IPS DF 4.7 (cell line): ENCODE measurements at regions not wholly inside any gene's neighbourhood (a gene's known extent, or its start where the extent isn't known, plus 50 kb on each side); places are given as distances from the start of the nearest gene placed in this dataset.

Source experiments
- DNase-seq: peaks from one replicate; pipeline ENCODE4 v3.0.0-alpha.2; 2013; ENCODE audit warnings: low spot score; ENCODE audit errors: extremely low read depth

- no peak for DNase-seq
Observed at GRCh38 chr1:187300081-187300480, 471.3 kb downstream of the PLA2G4A start.

GRCh38 chr1:187306710-187307415 lies 478.1 kb downstream of the PLA2G4A start:
- no peak for DNase-seq

GRCh38 chr1:187310038-187310631 lies 481.4 kb downstream of the PLA2G4A start:
- DNase-seq, result no peak

- no peak for DNase-seq
Observed at GRCh38 chr1:187313115-187313514, 484.4 kb downstream of the PLA2G4A start.

- no peak for DNase-seq
Observed at GRCh38 chr1:187326557-187326956, 497.8 kb downstream of the PLA2G4A start.

GRCh38 chr1:187336441-187337168 lies 507.9 kb downstream of the PLA2G4A start:
- no peak for DNase-seq

- no peak for DNase-seq
Observed at GRCh38 chr1:187338762-187339412, 510.1 kb downstream of the PLA2G4A start.

- no peak for DNase-seq
Observed at GRCh38 chr1:187342495-187342894, 513.7 kb downstream of the PLA2G4A start.

GRCh38 chr1:187374082-187374481 lies 545.3 kb downstream of the PLA2G4A start:
- DNase-seq, result no peak

- DNase-seq, result no peak
Observed at GRCh38 chr1:187374742-187375141, 546.0 kb downstream of the PLA2G4A start.

GRCh38 chr1:187383366-187383765 lies 554.6 kb downstream of the PLA2G4A start:
- no peak for DNase-seq

- DNase-seq, result no peak
Observed at GRCh38 chr1:187384504-187384903, 555.8 kb downstream of the PLA2G4A start.

GRCh38 chr1:187390215-187390818 lies 561.6 kb downstream of the PLA2G4A start:
- DNase-seq, result no peak

GRCh38 chr1:187396226-187396625 lies 567.5 kb downstream of the PLA2G4A start:
- no peak for DNase-seq

GRCh38 chr1:187396929-187397796 lies 568.4 kb downstream of the PLA2G4A start:
- DNase-seq, result no peak

GRCh38 chr1:187408212-187409004 lies 579.7 kb downstream of the PLA2G4A start:
- no peak for DNase-seq

GRCh38 chr1:187409341-187409740 lies 580.6 kb downstream of the PLA2G4A start:
- no peak for DNase-seq

GRCh38 chr1:187411118-187411517 lies 582.4 kb downstream of the PLA2G4A start:
- DNase-seq, result no peak

- DNase-seq, result no peak
Observed at GRCh38 chr1:187413405-187414169, 584.8 kb downstream of the PLA2G4A start.
